ENCODE measurements at regions not wholly inside any gene's neighbourhood (a gene's known extent, or its start where the extent isn't known, plus 50 kb on each side); places are given as distances from the start of the nearest gene placed in this dataset.
"Not testable (repeated sequence)": the region's sequence is repeated elsewhere in the genome, so short reads cannot be mapped to it uniquely, and the experiment has no call there.

DNA sequence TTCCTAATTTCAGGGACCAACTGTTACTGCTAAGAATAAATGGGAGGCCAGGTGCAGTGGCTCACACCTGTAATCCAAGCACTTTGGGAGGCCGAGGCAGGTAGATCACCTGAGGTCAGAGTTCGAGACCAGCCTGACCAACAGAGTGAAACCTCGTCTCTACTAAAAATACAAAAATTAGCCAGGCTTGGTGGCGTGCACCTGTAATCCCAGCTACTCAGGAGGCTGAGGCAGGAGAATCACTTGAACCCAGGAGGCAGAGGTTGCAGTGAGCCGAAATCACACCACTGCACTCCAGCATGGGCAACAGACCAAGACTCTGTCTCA is 95.6 kb upstream of the CHD2 start:
- DNase-seq (ENCODE audit: low read depth in 2 of 2) = not testable (repeated sequence)

DNA sequence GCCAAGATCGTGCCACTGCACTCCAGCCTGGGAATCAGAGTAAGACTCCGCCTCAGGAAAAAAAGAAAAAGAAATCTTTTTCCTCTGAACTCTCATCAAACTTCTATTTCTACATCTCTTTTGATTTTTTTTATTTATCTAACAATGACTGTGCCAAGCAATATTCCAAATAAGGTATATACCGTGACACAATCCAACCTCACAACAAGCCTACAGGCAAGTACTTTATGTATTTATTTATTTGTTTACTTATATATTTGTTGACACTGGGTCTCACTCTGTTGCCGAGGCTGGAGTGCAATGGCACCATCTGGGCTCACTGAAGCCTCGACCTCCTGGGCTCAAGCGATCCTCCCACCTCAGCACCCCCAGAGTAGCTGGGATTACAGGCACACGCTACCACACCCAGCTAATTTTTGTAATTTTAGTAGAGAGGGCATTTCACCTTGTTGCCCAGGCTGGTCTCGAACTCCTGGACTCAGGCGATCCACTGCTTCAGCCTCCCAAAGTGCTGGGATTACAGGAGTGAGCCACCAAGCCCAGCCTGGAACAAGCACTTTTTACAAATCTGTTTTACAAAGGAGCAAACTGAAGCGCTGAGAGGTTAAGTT is 94.9 kb upstream of the CHD2 start:
- no peak for DNase-seq (ENCODE audit: low read depth in 2 of 2)

DNA sequence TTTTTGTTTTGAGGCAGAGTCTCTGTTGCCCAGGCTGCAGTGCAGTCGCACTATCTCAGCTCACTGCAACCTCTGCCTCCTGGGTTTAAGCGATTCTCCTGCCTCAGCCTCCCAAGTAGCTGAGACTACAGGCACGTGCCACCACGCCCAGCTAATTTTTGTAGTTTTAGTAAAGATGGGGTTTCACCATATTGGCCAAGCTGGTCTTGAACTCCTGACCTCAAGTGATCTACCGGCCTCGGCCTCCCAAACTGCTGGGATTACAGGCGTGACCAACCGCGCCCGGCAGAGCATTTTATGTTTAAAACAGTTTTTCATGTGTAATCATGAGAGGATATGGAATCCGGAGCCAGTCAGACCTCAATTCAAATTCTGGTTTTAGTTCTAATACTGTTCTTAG is 94.0 kb upstream of the CHD2 start:
- not testable (repeated sequence) for DNase-seq (ENCODE audit: low read depth in 2 of 2)

DNA sequence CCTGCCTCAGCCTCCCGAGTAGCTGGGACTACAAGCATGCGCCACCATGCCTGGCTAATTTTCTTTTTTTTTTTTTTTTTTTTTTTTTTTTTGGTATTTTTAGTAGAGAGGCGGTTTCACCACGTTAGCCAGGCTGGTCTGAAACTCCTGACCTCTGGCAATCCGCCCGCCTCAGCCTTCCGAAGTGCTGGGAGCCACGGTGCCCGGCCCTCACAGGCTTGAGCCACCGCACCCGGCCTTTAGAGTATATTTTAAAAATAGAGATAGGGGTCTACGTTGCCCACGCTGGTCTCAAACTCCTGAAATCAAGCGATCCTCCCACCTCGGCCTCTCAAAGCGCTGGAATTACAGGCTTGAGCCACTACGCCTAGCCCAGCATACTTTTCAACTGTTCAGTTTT is 93.4 kb upstream of the CHD2 start:
- DNase-seq (ENCODE audit: low read depth in 2 of 2) = no peak

DNA sequence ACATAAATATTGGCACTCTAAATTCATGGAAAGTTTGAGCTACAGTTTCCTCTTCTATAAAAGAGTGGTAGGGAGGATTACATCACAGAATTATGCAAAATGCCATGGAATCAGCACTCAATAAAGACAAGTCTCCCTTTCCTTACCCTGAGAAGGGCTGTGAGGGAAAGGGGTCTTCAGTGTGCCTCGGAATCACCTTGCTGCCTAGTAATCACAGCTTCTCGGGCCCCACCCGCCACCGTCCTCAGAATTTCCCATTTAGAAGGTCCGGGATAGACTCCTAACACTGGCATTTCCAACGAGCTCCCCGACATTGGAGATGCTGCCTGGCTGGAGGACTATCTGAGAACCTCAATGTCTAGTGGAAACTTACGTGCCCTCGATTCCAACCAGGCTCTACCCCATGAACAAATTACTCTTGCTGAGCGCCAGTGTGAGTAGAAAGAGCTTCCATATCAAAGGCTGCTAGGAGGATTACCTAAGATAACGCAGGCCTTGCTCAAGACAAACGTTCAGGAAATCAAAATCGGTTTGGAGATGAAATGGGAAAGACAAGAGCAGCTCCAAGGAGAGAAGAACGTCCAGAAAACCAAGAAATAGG is 92.1 kb upstream of the CHD2 start:
- DNase-seq (ENCODE audit: low read depth in 2 of 2) = no peak

DNA sequence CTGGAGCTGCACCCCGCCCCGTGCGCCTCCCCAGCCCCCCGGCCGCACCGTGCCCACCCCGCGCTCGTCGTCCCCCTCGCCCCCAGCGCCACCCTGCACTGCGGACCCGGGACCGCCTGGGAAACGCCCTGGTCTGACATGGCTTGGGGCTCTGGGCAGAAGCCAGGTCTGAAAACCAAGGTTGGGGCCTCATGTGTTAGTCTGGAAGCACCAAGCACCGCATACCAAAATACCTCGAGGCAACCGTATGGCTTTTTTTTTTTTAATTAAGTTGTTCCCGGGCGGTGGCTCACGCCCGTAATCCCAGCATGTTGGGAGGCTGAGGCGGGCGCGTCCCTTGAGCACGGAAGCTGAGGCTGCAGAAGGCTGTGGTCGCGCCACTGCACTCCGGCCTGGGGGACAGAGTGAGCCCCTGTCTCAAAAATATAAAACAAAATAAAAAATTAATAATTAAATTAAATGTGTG is 91.5 kb upstream of the CHD2 start:
- DNase-seq (ENCODE audit: low read depth in 2 of 2) = no peak

DNA sequence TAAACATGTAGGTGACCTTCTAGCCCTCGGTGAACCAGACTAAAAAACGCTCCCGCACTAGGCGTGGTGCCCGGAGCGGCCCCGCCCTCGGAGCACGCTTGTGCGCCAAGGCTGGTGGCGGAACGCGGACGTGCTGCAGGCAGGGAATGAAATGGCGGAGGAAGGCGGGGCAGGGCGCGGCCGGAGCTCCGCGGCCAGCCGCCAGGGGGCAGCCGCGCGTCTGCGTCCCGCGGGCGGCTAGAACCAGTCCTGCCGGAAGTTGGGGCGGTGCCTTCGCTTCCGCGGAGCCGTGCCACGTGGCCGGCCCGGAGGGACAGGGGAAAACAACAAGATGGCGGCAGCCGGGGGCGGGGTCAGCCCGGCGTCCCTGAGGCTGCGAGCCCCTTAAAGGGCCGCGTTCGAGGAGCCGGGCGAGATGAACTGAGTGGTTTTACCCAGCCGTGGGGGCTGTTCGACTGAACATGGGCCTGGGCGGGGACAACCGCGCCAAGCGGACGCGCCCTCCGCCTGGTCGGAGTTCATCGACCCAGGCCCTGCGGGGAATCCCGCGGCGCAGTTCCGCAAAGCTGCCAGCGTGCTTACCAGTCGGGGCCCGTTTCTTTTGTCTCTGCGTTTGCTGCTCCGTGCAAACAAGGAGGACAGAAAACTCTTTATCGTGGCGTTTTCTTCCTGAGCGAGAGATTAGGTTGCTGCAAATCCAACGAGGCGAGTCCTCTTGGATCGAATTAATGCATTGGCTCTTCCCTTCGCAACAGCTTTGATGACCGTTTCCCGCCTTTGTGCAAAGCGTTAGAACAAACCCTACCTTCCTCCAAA is 90.9 kb upstream of the CHD2 start:
- peak; percentile 98 to 99 for DNase-seq (ENCODE audit: low read depth in 2 of 2)

DNA sequence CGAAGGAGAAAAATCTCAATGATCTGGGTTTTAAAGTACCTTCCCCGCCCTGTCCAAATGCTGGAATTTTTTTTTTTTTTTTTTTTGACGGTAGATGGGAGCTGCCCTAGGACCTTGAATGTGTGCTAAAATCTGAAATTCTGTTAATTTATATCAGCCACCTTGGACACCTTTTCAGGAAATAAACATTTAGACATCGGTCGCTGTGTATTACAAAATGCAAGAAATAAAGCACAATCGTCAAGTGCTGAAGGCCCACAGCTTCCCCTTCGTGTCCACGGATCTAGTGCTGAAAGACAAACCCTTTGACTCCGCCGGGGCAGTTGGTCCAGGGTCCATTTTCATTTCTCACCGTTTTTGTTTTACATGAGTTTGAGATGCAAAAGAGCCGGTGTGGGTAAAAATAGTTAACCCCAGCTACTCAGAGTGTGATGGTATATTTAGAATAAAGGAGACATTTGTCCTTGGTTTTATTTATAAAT is 90.2 kb upstream of the CHD2 start:
- no peak for DNase-seq (ENCODE audit: low read depth in 2 of 2)

DNA sequence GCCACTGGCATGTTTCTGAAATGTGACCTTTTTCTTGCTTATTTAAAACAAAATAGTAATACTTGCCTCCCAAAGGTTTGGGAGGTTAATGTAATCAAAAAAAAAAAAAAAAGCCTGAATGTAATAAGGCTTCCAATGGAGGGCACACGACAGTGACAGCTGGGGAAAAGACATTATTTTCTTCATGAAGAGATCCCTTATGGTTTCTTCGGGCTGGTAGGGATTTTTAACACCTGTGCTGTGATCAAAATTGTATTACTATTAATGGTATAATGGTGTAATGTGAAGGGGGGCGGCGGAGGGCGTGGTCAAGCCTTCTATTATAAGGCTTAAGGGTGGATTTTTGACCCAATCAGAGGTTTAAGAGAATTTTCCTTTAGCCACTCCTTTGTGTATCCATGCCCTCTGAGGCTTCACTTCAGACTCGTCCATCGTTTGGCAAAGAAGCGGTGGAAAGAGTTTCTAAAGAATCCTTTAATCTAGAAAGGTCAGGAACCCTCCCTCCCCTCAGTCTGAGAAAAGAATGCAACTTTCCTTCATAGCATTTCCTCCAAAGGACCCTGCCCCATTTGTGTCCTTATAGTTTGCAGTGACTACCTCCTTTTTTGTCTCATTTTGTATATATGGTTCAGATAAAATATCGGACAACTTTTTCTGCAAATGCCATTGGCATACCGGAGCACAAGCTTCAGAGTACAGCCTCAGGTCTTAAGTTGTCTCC is 89.5 kb upstream of the CHD2 start:
- DNase-seq (ENCODE audit: low read depth in 2 of 2) = peak in 1 of 2 donors; percentile 32

DNA sequence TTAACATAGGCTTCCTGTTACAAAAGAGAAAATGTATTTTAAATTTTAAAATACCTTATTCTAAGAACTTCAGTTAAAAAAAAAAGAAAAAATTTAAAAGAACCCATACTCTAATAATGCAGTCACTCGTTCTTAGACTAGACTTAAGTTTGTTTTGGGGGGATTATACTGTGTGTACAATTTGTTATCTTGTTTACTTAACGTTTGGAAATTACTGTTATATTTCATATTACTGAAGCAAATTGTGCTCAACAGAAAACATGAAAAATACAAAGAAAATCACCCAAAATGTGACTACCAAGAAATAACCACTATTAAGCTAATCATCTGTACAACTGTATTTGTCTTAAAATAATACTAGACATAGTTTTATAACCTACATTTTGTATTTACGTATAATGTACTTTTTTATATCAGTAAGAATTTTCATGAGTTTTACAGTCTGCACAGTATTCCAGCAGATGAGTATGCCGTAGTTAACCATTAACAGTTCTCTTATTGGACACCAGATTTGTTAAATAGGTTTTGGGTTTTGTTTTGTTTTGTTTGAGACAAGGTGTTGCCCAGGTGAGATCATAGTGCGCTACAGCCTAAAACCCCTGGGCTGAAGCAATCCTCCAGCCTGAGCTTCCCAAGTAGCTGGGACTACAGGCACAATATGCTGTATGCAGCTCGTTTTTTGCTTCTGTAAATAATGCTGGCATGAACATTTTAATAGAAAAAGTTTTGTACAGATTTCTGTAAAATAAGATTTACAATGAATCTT is 88.8 kb upstream of the CHD2 start:
- no peak for DNase-seq (ENCODE audit: low read depth in 2 of 2)

DNA sequence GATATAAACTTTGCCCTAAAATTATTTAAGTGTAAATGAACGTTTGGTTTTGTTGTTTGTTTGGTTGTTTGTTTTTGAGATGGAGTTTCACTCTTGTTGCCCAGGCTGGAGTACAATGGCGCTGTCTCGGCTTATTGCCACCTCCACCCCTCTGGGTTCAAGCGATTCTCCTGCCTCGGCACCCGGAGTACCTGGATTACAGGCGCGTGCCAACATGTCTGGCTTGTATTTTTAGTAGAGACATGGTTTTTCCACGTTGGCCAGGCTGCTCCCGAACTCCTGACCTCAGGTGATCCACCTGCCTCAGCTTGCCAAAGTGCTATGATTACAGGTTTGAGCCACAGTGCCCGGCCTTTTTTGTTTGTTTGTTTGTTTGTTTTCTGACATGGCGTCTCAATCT is 87.9 kb upstream of the CHD2 start:
- DNase-seq (ENCODE audit: low read depth in 2 of 2) = no peak

DNA sequence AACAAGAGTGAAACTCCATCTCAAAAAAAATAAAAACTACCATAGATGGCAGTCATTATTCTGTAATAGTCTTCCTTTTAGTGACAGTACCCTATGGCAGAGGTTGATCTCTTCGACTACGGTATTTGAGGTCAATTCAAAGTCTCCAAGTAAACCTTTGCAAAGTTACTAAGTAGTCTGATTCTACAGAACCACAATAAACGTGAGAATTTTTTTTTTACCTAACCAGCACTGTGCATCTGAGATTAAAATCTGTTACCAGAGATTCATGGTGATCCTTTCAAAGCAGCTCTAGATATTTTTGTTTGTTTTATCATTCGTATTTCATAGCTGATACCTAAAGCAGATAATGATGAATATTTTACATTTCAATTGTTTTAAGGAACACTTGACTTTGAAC is 86.6 kb upstream of the CHD2 start:
- no peak for DNase-seq (ENCODE audit: low read depth in 2 of 2)

DNA sequence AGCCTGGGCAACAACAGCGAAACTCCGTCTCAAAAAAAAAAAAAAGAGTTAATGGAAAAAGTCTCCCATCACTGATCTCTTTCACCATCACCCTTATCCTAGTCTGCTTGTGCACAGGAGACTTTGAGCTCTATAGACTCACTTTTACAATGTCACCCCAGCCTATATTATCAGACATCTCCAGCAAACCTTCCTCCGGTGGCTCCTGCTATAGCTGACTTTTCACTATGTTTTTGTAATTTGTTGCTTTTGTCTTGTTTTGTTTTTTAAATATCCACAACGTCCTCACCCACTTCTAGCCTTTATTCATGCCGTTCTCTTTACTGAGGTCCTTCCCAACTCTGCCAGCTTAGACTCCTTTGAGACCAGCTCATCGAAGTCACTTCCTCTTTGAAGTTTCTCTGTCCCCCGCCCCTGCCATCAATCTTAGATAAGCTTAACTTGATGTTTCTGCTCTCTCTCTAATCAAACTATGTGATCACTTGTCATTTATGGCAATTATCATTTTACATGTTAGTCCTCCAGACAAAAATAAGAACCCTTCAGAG is 82.7 kb upstream of the CHD2 start:
- DNase-seq (ENCODE audit: low read depth in 2 of 2) = no peak

DNA sequence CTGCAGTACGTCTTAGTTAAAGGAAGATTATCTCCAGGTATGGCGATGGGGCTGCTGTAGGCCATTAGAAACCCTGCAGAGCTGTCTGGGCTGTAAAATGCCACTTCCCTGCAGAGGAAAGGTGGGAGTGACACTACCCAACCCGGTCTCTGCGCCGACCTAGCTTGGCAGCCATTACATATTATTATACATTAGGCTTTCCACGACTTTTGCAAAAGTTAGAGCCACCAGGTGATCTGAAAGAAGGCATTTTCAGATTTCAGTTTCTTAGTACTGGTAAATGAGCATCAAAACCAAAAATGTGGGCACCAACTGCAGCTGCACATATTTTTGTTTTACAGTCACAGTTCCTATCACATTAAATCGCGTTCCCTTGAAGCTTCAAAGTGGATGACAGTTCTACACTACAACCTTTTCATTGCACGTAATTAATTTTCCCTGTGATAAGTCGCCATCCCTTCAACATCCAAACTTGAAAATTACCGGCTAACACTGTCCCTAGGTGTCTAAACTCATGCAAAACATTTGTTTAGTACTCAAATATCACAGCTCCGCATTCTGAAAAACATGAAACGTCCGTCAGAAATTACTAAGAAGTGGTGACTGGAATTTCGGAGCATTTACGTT is 81.4 kb upstream of the CHD2 start:
- DNase-seq (ENCODE audit: low read depth in 2 of 2) = no peak

DNA sequence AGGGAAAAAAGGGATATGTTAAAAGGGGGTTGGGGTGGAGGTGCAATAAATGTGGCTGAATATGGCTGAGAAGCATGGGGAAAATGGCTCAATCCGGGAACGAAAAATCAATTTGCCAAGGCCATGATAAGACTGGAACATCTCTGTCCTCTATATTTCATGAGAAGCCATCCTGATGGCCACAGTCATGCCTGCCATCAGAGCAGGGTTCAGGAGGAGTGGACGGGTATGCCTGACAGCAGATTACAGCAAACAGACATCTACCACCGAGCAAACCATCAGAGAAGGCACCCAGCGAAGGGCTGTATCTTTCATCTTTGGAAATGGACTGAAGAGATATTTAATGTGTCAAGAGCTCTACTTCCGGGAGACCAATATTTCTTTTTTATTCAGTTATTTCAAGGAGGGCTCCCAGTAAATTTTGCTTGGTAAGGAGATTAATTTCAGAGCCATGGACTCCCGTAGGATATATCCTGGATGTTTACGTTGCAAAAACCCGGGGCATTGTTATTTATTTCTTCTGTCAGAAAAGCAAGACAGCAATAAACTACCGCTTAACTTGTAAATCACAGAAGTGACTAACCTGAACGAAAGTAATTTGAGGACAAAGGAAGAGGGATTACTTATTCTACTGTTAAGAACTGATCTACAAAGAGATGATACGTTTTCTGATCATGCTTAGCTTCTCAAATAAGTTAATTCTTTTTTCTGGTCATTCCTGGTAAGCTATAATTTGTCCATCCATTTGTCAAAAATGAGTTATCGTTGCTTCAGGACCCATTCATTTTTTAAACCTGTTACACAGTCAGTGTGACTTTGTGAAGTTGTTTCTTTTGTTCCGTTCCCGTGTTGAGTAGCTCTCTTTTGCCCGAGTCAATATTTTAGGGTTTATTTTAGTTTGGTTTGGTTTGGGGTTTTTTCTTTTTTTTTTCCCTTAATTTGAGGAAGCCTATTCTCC is 80.6 kb upstream of the CHD2 start:
- no peak for DNase-seq (ENCODE audit: low read depth in 2 of 2)

DNA sequence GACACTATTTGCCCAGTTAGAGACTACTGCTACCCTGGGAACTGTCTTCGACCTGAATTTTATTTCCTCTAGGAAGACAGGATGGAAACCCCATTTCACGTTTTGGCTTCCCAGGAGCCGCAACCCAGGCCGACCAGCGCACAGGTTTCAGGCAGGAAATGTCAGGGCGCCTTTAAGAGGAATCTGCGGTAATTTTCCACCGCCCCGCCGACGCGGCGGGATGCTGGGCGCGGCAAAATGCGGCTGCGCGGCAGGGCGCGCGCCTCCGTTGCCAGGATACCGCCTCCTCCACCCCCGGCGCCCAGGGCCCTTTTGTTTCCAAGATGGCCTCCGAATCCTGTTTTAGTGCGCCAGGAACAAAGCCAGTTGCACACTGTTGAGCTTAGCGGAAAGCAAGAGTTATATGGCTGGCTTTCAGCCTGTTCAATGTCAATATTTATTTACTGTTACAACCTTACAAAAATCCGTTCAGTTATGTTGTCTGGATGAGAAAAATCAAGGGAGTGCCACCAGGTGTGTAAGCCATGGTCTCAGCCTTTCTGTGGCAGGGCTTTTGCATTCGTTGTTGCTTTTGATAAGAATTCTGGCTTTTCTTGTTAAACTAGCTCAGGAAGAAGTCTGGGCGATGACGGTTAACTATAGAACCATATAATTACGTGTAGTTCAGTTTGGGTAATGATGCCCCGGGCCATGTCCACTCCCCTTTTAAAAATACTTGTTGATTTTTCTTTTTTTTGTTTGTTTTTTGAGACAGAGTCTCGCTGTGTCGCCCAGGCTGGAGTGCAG is 79.7 kb upstream of the CHD2 start:
- DNase-seq (ENCODE audit: low read depth in 2 of 2) = peak; percentile 75 to 84

DNA sequence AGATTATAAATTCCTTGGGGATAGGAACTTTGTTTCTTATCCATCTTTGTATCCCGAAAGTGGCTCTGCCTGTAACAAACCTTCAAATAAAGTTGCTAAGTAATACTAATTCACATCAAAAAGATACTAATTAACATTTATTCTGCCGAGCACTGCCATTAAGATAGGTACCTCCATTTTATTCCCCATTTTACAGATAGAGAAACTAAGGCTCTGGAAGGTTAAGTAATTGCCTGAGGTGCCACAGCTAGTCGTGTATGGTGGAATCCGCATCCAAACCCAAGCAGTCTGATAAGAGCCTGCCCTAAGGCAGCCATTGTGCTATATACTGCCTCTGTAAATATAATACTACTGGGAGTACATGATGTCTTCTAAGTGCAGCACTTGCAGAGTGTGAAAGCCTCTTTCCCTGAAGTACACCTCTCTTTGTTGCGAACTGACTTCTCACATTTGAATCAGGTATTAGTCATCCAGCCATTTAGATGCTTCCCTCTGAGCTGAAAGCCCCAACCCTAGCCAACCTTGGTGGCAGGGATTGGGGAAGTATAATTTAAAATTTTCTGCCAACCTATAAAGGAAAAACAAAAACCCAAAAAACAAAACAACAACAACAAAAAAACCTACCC is 78.5 kb upstream of the CHD2 start:
- DNase-seq (ENCODE audit: low read depth in 2 of 2) = no peak
